ENCODE measurements at regions not wholly inside any gene's neighbourhood (a gene's known extent, or its start where the extent isn't known, plus 50 kb on each side); places are given as distances from the start of the nearest gene placed in this dataset.

GRCh38 chr5:120954255-120954654 is 490.2 kb downstream of the PRR16 start:
- intact Hi-C loops (cut with DNase I) = no loop called here
- Histone ChIP-seq H3K27me3 (no peaks in the 10 kb centered on the region), H3K27ac (no peak overlapping the region), H3K9me3 (peaks cover 0 to 8% (median 0%) of the 10 kb centered on the region in 4 donors), H3K4me1 (no peaks in the 10 kb centered on the region), H3K36me3 (no peaks in the 10 kb centered on the region), H3K4me3 (no peak overlapping the region)
- TF ChIP-seq CTCF (IDR thresholded peaks at IDR 0.05) (no peak), POLR2A (IDR thresholded peaks at IDR 0.05) (no peak)
- no peak for DNase-seq
- no peak for ATAC-seq

GRCh38 chr5:120955795-120956194 is 491.7 kb downstream of the PRR16 start:
- TF ChIP-seq CTCF (IDR thresholded peaks at IDR 0.05) (no peak), POLR2A (IDR thresholded peaks at IDR 0.05) (no peak)
- no peak for DNase-seq
- Histone ChIP-seq H3K4me1 (no peaks in the 10 kb centered on the region), H3K36me3 (no peaks in the 10 kb centered on the region), H3K9me3 (peaks cover 0 to 8% (median 0%) of the 10 kb centered on the region in 4 donors), H3K27me3 (no peaks in the 10 kb centered on the region), H3K4me3 (no peak overlapping the region), H3K27ac (no peak overlapping the region)
- no peak for ATAC-seq
- intact Hi-C loops (cut with DNase I) = no loop called here

- H3K27ac ChIP-seq = no peak overlapping the region
- H3K27me3 ChIP-seq = no peaks in the 10 kb centered on the region
- no peak overlapping the region for H3K4me3 ChIP-seq
- WGBS (ENCODE audit: insufficient coverage, low coverage, low lambda C conversion rate, missing lambda C conversion rate) = 30% methylated on average over 7 of the region's 7 CpGs
- DNase-seq = peak; percentile 21 to 81 (median 58)
- no peaks in the 10 kb centered on the region for H3K9me3 ChIP-seq
- ATAC-seq = peak; percentile 52 to 98 (median 78)
- intact Hi-C loops (cut with DNase I) = no loop called here
- no peaks in the 10 kb centered on the region for H3K4me1 ChIP-seq
- no peaks in the 10 kb centered on the region for H3K36me3 ChIP-seq
- TF ChIP-seq POLR2A (IDR thresholded peaks at IDR 0.05) = no peak
- no peak for TF ChIP-seq CTCF (IDR thresholded peaks at IDR 0.05)
Measured at GRCh38 chr5:120958877-120959485, 494.9 kb downstream of the PRR16 start.

- Histone ChIP-seq H3K4me1 (no peaks in the 10 kb centered on the region), H3K27ac (no peak overlapping the region), H3K27me3 (no peaks in the 10 kb centered on the region), H3K4me3 (no peak overlapping the region), H3K9me3 (no peaks in the 10 kb centered on the region), H3K36me3 (no peaks in the 10 kb centered on the region)
- TF ChIP-seq POLR2A (IDR thresholded peaks at IDR 0.05) (no peak), CTCF (IDR thresholded peaks at IDR 0.05) (no peak)
- no peak for DNase-seq
- WGBS (ENCODE audit: insufficient coverage, low coverage, low lambda C conversion rate, missing lambda C conversion rate) = no CpG with 5 or more reads among the region's 1 CpG
- no peak for ATAC-seq
- intact Hi-C loops (cut with DNase I) = no loop called here
Measured at GRCh38 chr5:120960510-120960909, 496.4 kb downstream of the PRR16 start.

GRCh38 chr5:120967366-120967765 is 503.3 kb downstream of the PRR16 start:
- TF ChIP-seq CTCF (IDR thresholded peaks at IDR 0.05) = no peak
- TF ChIP-seq POLR2A (IDR thresholded peaks at IDR 0.05) = no peak
- no peak overlapping the region for H3K27ac ChIP-seq

More at GRCh38 chr5:120967366-120967765, 503.3 kb downstream of the PRR16 start:
- no peak for ATAC-seq
- Histone ChIP-seq H3K36me3 (no peaks in the 10 kb centered on the region), H3K4me3 (no peak overlapping the region), H3K27me3 (no peaks in the 10 kb centered on the region), H3K4me1 (no peaks in the 10 kb centered on the region), H3K9me3 (no peaks in the 10 kb centered on the region)
- no peak for DNase-seq
- intact Hi-C loops (cut with DNase I) = no loop called here
